ENCODE measurements at regions not wholly inside any gene's neighbourhood (a gene's known extent, or its start where the extent isn't known, plus 50 kb on each side); places are given as distances from the start of the nearest gene placed in this dataset.
"Not testable (repeated sequence)": the region's sequence is repeated elsewhere in the genome, so short reads cannot be mapped to it uniquely, and the experiment has no call there.

GRCh38 chr6:9347608-9348007, 912.3 kb upstream of the SLC35B3 start:
- no peak for DNase-seq (ENCODE audit: low read depth)

GRCh38 chr6:9346923-9347322, 911.6 kb upstream of the SLC35B3 start:
- no peak for DNase-seq (ENCODE audit: low read depth)

GRCh38 chr6:9335431-9335830, 900.1 kb upstream of the SLC35B3 start:
- no peak for DNase-seq (ENCODE audit: low read depth)

- peak; percentile 2 for DNase-seq (ENCODE audit: low read depth)
Measured at GRCh38 chr6:9334979-9335378, 899.6 kb upstream of the SLC35B3 start.

DNA sequence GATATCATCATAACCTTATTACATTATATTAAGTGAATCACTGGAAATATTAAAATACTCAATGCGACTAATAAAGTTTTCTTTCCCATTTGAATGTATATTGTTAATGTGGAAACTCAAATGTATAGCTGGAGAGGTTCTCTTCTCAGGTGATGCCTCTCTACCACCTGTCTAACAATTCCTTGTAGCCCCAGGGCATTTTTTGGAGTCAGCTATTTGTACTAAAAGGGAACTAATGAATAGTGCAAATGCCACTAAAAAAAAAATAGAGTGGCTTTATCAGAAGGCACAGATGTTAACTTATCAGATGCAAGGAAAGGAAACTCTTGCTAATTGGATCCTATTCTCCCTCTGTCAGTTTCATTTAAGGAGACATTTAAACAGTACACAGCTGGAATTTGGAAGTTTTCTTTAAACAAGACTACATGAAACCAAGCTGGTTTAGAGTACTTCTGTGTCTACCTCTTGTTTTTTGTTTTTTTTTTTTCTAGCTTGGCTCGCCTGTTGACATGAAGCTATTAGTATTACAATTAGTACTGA, 897.0 kb upstream of the SLC35B3 start:
- DNase-seq (ENCODE audit: low read depth) = no peak

- peak; percentile 46 for DNase-seq (ENCODE audit: low read depth)
Measured at GRCh38 chr6:9316831-9317230, 881.5 kb upstream of the SLC35B3 start.

- DNase-seq (ENCODE audit: low read depth) = no peak
Measured at GRCh38 chr6:9315966-9316650, 880.8 kb upstream of the SLC35B3 start.

GRCh38 chr6:9308284-9308683, 872.9 kb upstream of the SLC35B3 start:
- DNase-seq (ENCODE audit: low read depth) = no peak

GRCh38 chr6:9307786-9308185, 872.4 kb upstream of the SLC35B3 start:
- DNase-seq (ENCODE audit: low read depth) = no peak

DNA sequence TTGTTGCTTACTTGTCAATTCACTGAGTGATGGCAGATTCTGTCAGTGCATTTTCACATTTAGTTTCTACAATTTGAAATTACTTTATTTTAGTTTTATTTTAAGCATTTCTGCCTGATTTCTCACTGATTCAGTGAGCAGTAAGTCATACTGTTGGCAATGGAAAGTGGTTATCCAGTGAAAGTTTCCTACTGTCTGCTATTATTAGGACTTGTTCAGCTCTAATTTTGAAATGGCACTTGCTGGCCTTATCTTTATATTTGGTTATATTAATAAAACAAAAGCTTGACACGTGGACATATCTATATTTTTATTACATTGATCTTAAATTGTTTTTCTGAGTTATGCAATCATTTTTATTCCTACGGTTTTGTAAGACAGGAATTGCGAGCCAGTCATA, 871.8 kb upstream of the SLC35B3 start:
- DNase-seq (ENCODE audit: low read depth) = no peak

DNA sequence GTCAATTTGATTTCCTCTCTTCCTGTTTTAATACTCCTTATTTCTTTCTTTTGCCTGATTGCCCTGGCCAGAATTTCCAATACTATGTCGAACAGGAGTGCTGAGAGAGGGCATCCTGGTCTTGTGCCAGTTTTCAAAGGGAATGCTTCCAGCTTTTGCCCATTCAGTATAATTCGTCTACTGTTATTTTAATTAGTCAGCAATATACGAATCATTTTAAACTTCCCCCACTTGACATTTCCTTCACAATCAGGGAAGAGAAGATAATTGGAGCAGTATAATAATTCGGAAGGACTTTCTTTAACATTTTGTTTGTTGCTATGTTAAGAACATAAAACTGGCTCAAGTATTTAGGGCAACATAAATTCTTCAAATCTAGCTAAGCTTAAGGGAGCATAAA, 860.3 kb upstream of the SLC35B3 start:
- no peak for DNase-seq (ENCODE audit: low read depth)

- peak; percentile 17 for DNase-seq (ENCODE audit: low read depth)
Measured at GRCh38 chr6:9292975-9293374, 857.6 kb upstream of the SLC35B3 start.

DNA sequence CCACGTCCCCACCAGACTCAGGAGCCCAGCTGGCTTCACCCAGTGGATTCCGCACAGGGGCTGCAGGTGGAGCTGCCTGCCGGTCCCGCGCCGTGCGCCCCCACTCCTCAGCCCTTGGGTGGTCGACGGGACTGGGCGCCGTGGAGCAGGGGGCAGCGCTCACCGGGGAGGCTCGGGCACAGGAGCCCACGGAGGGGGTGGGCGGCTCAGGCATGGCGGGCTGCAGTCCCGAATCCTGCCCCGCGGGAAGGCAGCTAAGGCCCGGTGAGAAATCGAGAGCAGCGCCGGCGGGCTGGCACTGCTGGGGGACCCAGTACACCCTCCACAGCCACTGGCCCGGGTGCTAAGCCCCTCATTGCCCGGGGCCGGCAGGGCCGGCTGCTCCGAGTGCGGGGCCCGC, 855.0 kb upstream of the SLC35B3 start:
- DNase-seq (ENCODE audit: low read depth) = not testable (repeated sequence)

GRCh38 chr6:9272671-9273070, 837.3 kb upstream of the SLC35B3 start:
- DNase-seq (ENCODE audit: low read depth) = no peak

DNA sequence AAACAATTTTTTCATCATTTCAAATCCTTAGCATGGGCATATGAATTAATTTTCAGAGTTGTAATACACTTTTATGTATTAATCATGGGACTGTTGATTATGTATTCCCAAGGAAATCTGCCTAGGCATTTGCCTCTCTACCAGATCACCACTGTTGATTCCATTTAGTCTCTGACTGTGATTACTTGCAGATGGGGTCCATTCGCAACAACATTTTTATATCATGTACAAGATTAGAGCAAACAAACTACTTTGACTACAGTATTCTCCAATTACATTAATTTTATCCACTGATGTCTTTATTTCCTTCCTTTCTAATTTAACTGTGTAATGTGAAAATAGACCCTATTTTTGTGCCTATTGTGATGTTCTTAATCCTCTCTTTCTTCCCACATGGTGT, 831.4 kb upstream of the SLC35B3 start:
- no peak for DNase-seq (ENCODE audit: low read depth)

DNA sequence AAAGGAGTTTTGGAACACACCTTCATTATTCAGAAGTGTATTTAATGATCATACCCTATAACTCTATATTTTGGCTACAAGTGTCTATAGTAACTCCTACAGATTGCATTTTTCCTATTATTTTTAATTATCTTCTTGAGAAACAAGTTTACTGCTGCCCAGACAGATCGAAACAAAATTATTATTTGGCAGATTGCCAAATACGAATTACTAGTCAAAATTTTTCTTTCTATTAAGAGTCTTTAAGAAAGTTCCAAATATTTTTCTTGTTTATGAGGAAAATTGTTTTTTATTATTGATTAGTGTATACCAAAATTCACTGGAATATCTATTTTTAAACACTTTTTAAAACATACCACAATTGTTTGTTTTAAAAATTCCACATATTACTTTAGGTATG, 821.9 kb upstream of the SLC35B3 start:
- no peak for DNase-seq (ENCODE audit: low read depth)

GRCh38 chr6:9254251-9254650, 818.9 kb upstream of the SLC35B3 start:
- DNase-seq (ENCODE audit: low read depth) = no peak

GRCh38 chr6:9252799-9253198, 817.5 kb upstream of the SLC35B3 start:
- no peak for DNase-seq (ENCODE audit: low read depth)

DNA sequence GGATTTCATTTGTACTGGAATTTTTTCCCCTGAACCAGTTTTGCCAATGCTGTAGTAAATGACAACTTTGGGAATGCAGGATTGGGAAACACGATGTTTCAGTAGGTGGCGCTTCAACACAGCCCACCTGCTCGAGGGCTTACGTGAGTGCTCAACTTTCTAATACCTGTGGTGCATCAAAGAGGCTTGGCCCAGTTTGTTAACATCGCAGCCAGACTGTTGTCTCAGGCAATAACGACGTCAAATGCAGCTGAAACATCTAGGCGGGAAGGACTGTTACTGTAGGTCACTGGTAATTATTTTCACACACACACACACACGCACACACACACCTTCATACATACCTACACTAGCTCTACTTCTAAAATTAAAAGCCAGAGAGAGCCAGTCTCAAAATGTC, 815.5 kb upstream of the SLC35B3 start:
- peak; percentile 44 for DNase-seq (ENCODE audit: low read depth)

- DNase-seq (ENCODE audit: low read depth) = no peak
Measured at GRCh38 chr6:9248133-9248532, 812.8 kb upstream of the SLC35B3 start.

DNA sequence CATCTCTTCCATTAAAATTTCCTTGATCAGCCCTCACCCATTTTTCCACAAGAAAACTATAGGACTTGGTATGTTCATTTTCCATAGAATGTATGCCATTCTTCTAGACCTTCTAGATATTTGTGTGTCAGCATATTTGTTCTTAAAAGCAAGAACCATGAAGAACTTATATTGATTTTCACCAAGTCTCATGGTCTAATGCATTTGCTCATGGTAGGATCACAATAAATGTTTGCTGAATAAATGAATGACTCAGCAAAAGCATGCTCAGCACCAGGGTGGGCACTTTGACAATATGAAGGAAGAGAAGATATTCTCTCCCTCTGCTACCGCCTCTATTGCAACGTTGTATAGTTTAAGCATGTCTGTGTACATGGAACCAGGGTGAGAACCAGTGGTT, 805.5 kb upstream of the SLC35B3 start:
- no peak for DNase-seq (ENCODE audit: low read depth)

DNA sequence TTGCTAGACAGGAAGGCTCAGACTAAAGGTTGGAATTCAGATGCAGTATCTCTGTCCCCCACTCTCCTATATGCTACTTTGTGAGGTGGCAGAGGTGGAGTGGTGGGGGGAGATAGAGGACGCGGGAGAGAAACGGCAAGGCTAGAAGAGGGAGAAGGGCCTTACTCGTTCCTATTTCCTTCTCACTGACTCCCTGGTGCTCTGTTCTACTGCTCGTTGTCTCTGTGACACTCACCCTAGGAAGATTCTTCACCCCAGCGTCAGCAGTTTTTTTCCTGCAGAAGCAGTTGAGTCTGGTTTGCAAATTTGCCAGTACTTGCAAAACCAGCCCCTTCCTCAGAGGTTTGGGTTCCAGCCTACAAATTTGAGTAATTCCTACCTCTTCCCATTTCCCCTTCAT, 801.1 kb upstream of the SLC35B3 start:
- no peak for DNase-seq (ENCODE audit: low read depth)

GRCh38 chr6:9233686-9234085, 798.3 kb upstream of the SLC35B3 start:
- no peak for DNase-seq (ENCODE audit: low read depth)

GRCh38 chr6:9233226-9233625, 797.9 kb upstream of the SLC35B3 start:
- no peak for DNase-seq (ENCODE audit: low read depth)
